Liver (tissue), 3 donors: ENCODE measurements at regions not wholly inside any gene's neighbourhood (a gene's known extent, or its start where the extent isn't known, plus 50 kb on each side); places are given as distances from the start of the nearest gene placed in this dataset.

Source experiments
- GABPA ChIP-seq, 2 donors: IDR thresholded peaks in 1 of 2; conservative IDR thresholded peaks in 1 of 2; 2 replicates each; pipeline ENCODE4 v1.6.1; 2016; ENCODE audit warnings: antibody characterized with exemption in 2 of 2, mild to moderate bottlenecking in 1 of 2, moderate library complexity in 1 of 2
- RAD21 ChIP-seq, 2 donors: IDR thresholded peaks; 2 replicates each; pipeline ENCODE4 v1.6.1; 2016; ENCODE audit warnings: antibody characterized with exemption in 2 of 2, mild to moderate bottlenecking in 2 of 2
- REST ChIP-seq: IDR thresholded peaks from 2 replicates; pipeline ENCODE4 v1.6.1; 2016; ENCODE audit warnings: antibody characterized with exemption, mild to moderate bottlenecking
- RXRA ChIP-seq, 2 donors: IDR thresholded peaks; 2 replicates each; pipeline ENCODE4 v1.6.1; 2017 to 2018; ENCODE audit warnings: antibody characterized with exemption in 2 of 2, mild to moderate bottlenecking in 1 of 2
- SP1 ChIP-seq: IDR thresholded peaks from 2 replicates; pipeline ENCODE4 v1.6.1; 2018; ENCODE audit warnings: antibody characterized with exemption, mild to moderate bottlenecking
- TAF1 ChIP-seq: conservative IDR thresholded peaks from 2 replicates; pipeline ENCODE4 v1.6.1; 2016; ENCODE audit warnings: antibody characterized with exemption, mild to moderate bottlenecking
- YY1 ChIP-seq: IDR thresholded peaks from 2 replicates; pipeline ENCODE4 v1.6.1; 2016; ENCODE audit warnings: antibody characterized with exemption, mild to moderate bottlenecking
- TF ChIP-seq, protein P1 (sequence below): fragments of 150-350 bp; IDR thresholded peaks from 2 replicates; pipeline ENCODE4 v1.5.1; 2017; ENCODE audit warnings: improper control_type of control experiment, low read depth, low read length; ENCODE audit not compliant: missing input control
- TF ChIP-seq, protein P2 (sequence below): IDR thresholded peaks from 2 replicates; pipeline ENCODE4 v1.6.1; 2016; ENCODE audit warnings: antibody characterized with exemption
- TF ChIP-seq, protein P3 (sequence below): IDR thresholded peaks from 2 replicates; pipeline ENCODE4 v1.6.1; 2016; ENCODE audit warnings: antibody characterized with exemption
- donor health status: healthy.
- donor health status: healthy.

DNA sequence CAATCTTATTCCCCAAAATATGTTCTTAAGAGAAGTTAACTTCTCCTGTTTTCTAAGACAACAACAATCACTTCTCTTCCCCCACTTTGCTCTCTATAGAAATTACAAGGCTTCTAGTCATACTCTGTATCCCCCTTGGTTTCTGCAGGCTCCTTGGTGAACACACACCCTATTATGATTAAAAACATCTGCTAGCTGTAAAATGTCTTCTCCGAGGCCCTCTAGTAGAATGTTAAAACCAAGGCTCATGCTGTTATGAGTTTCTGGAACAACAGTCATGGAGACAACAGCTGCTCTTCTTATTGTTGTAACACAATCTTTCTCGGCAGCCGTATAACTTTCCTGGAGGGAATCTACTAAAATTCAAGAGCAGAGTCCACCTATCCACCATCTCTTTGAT is 397.5 kb upstream of the CCDC196 start:
- TF ChIP-seq, protein P1, sequence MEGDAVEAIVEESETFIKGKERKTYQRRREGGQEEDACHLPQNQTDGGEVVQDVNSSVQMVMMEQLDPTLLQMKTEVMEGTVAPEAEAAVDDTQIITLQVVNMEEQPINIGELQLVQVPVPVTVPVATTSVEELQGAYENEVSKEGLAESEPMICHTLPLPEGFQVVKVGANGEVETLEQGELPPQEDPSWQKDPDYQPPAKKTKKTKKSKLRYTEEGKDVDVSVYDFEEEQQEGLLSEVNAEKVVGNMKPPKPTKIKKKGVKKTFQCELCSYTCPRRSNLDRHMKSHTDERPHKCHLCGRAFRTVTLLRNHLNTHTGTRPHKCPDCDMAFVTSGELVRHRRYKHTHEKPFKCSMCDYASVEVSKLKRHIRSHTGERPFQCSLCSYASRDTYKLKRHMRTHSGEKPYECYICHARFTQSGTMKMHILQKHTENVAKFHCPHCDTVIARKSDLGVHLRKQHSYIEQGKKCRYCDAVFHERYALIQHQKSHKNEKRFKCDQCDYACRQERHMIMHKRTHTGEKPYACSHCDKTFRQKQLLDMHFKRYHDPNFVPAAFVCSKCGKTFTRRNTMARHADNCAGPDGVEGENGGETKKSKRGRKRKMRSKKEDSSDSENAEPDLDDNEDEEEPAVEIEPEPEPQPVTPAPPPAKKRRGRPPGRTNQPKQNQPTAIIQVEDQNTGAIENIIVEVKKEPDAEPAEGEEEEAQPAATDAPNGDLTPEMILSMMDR: no peak
- TF ChIP-seq GABPA (IDR thresholded peaks at IDR 0.05 in 1 of 2, conservative IDR thresholded peaks at IDR 0.05 in 1 of 2) (no peak), YY1 (no peak), REST (no peak), RXRA (IDR thresholded peaks at IDR 0.05) (no peak), SP1 (no peak), TAF1 (no peak), RAD21 (IDR thresholded peaks at IDR 0.05) (no peak)
- TF ChIP-seq, protein P2, sequence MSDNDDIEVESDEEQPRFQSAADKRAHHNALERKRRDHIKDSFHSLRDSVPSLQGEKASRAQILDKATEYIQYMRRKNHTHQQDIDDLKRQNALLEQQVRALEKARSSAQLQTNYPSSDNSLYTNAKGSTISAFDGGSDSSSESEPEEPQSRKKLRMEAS: no peak
- TF ChIP-seq, protein P3, sequence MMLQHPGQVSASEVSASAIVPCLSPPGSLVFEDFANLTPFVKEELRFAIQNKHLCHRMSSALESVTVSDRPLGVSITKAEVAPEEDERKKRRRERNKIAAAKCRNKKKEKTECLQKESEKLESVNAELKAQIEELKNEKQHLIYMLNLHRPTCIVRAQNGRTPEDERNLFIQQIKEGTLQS: no peak
